BE2C (cell line): ENCODE measurements at regions not wholly inside any gene's neighbourhood (a gene's known extent, or its start where the extent isn't known, plus 50 kb on each side); places are given as distances from the start of the nearest gene placed in this dataset.

ENCODE experiments used
- DNase-seq: peaks from one replicate; pipeline ENCODE4 v3.0.0-alpha.2; 2020
- H3K27me3 ChIP-seq: fragments of 250-450 bp; sonication (Bioruptor Pico); 2 replicates; pipeline ENCODE4 v1.5.1; 2020; ENCODE audit warnings: mild to moderate bottlenecking
- H3K36me3 ChIP-seq: fragments of 250-450 bp; sonication (Bioruptor Pico); 2 replicates; pipeline ENCODE4 v1.5.1; 2020; ENCODE audit warnings: mild to moderate bottlenecking
- H3K4me1 ChIP-seq: fragments of 250-450 bp; sonication (Bioruptor Pico); 2 replicates; pipeline ENCODE4 v1.5.1; 2020
- H3K4me3 ChIP-seq: 2 replicates; pipeline ENCODE4 v1.5.1; 2011; ENCODE audit warnings: low read depth, low read length
- H3K9me3 ChIP-seq: fragments of 250-450 bp; sonication (Bioruptor Pico); 2 replicates; pipeline ENCODE4 v1.5.1; 2020
- TF ChIP-seq, protein P1 (sequence below): IDR thresholded peaks from 2 replicates; pipeline ENCODE4 v1.5.1; 2012; ENCODE audit warnings: mild to moderate bottlenecking, low read depth, low read length

GRCh38 chr6:137291441-137291840, 72.3 kb upstream of the IFNGR1 start:
- TF ChIP-seq, protein P1, sequence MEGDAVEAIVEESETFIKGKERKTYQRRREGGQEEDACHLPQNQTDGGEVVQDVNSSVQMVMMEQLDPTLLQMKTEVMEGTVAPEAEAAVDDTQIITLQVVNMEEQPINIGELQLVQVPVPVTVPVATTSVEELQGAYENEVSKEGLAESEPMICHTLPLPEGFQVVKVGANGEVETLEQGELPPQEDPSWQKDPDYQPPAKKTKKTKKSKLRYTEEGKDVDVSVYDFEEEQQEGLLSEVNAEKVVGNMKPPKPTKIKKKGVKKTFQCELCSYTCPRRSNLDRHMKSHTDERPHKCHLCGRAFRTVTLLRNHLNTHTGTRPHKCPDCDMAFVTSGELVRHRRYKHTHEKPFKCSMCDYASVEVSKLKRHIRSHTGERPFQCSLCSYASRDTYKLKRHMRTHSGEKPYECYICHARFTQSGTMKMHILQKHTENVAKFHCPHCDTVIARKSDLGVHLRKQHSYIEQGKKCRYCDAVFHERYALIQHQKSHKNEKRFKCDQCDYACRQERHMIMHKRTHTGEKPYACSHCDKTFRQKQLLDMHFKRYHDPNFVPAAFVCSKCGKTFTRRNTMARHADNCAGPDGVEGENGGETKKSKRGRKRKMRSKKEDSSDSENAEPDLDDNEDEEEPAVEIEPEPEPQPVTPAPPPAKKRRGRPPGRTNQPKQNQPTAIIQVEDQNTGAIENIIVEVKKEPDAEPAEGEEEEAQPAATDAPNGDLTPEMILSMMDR = no peak
- DNase-seq = no peak
- no peaks in the 10 kb centered on the region; the same call in 1 of the 2 replicates for H3K9me3 ChIP-seq

DNA sequence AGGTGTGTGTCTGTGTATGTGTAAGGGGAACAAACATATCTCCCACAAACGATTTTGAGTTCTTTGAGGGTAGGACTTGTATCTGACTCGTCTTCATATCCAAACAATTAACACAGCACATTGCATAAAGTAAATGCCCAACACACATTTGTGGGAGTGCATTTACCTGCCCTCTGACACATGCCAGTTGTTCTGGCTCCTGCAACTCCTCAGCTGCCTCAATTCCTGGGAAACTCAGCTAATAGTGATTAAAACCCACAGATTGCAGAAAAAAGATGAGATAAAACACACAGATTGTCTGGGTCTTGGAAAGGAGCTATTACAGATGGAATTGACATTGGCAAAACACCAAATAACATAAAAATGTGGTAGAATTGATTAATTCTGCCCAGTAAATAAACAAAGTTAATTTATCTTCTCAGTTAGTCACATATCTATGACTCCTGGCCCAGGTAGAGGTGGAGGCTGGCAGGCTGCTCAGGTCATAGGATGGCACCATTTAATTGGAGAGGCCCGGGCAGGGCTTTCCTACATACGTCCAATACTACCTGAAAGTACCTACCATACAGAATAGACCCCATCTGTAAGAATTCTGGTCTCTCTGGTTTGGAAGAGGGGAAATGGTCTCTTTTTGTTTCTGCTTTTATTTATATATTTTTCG, 71.5 kb upstream of the IFNGR1 start:
- Histone ChIP-seq H3K27me3 (no peaks in the 10 kb centered on the region), H3K36me3 (no peaks in the 10 kb centered on the region), H3K9me3 (no peaks in the 10 kb centered on the region; the same call in 1 of the 2 replicates), H3K4me1 (no peaks in the 10 kb centered on the region), H3K4me3 (no peak overlapping the region)
- DNase-seq = no peak
- TF ChIP-seq, protein P1 = no peak

More at GRCh38 chr6:137291441-137291840, 72.3 kb upstream of the IFNGR1 start:
- Histone ChIP-seq H3K27me3 (no peaks in the 10 kb centered on the region), H3K4me1 (no peaks in the 10 kb centered on the region), H3K36me3 (no peaks in the 10 kb centered on the region), H3K4me3 (no peak overlapping the region)

GRCh38 chr6:137286916-137287315, 67.7 kb upstream of the IFNGR1 start:
- Histone ChIP-seq H3K4me1 (no peaks in the 10 kb centered on the region), H3K27me3 (no peaks in the 10 kb centered on the region), H3K36me3 (no peaks in the 10 kb centered on the region), H3K4me3 (no peak overlapping the region), H3K9me3 (no peaks in the 10 kb centered on the region; the same call in 1 of the 2 replicates)
- no peak for DNase-seq
- TF ChIP-seq, protein P1 = no peak

GRCh38 chr6:137286368-137286767, 67.2 kb upstream of the IFNGR1 start:
- TF ChIP-seq, protein P1 = no peak
- Histone ChIP-seq H3K36me3 (no peaks in the 10 kb centered on the region), H3K4me1 (no peaks in the 10 kb centered on the region), H3K9me3 (no peaks in the 10 kb centered on the region; the same call in 1 of the 2 replicates), H3K27me3 (no peaks in the 10 kb centered on the region), H3K4me3 (no peak overlapping the region)
- no peak for DNase-seq

DNA sequence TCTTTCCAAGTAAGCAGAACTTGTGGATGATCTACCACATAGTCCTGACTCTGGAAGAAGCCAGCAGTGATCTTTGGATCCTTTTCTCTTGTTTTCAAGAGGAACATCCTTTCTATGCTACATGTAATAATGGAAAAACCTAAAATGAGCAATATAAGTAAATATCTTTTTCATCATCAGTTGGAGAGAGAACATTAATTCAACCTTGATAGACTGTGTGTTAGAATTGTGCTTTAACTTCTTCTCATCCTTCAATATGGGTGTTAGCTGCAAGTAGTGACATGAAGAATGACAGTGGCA, 65.6 kb upstream of the IFNGR1 start:
- TF ChIP-seq, protein P1 = no peak
- Histone ChIP-seq H3K27me3 (no peaks in the 10 kb centered on the region), H3K4me3 (no peak overlapping the region), H3K36me3 (no peaks in the 10 kb centered on the region), H3K9me3 (no peaks in the 10 kb centered on the region; the same call in 1 of the 2 replicates), H3K4me1 (no peaks in the 10 kb centered on the region)
- DNase-seq = no peak

DNA sequence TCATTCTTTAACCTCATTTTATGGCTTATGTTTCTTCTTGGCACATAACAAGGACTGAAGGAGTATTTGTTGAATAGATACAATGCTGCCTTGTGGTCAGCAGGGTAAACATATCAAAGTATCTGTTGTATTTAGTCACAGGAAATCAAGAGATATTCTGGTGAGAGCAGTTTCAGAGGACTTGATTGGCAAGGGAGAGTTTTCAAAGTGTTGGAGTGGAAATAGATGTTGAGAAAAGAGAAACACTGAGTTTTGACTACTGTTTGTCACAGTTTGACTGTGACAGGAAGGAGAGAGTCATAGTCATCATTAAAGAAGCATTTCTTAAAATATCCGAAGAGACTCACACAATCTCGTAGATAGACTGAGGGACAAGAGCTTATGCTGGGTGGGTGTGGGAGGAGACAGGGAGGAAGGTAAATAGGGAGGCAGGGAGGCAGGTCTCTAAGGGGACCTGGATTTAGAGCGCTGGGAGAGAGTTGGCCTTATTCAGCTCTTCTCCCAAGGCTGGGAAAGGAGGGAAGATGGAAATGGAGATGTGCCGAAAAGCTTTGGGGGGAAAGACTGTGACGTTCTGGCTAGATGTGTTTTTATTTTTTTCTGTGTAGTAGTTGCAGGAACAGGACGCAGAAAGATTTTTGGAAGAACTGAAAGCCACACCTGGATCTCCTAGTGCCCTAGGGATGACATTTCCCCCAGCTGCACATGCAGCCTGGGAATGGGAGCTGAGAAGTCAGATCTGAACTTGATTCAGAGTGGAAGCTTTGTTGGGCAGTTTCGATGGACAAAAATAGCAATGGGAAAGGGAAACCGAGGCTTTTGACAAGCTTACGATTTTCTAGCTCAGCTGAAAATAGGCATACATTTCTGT, 65.0 kb upstream of the IFNGR1 start:
- H3K4me1 ChIP-seq = no peaks in the 10 kb centered on the region
- H3K27me3 ChIP-seq = no peaks in the 10 kb centered on the region
- no peaks in the 10 kb centered on the region; the same call in 1 of the 2 replicates for H3K9me3 ChIP-seq
- TF ChIP-seq, protein P1 = no peak
- H3K36me3 ChIP-seq = no peaks in the 10 kb centered on the region
- DNase-seq = no peak
- H3K4me3 ChIP-seq = no peak overlapping the region
